HepG2 (cell line): ENCODE measurements at regions not wholly inside any gene's neighbourhood (a gene's known extent, or its start where the extent isn't known, plus 50 kb on each side); places are given as distances from the start of the nearest gene placed in this dataset.

ENCODE experiments used
- ATAC-seq: fragments of 200-7000 bp; cut with Tn5 transposase; 3 replicates; pipeline ENCODE4 v1.9.1; 2020; ENCODE audit warnings: mild to moderate bottlenecking, moderate library complexity
- BruUV-seq: library from RNA; stranded (reverse); fragments of 400-500 nt; replicated peaks from 2 replicates; lab custom pipeline; 2021; lab: Mats Ljungman, UMichigan
- CTCF ChIA-PET: fragments of 300-600 bp; formaldehyde crosslinking; extraction: SDS; loops from one replicate; lab custom pipeline; 2021; ENCODE audit warnings: low total read pairs, inconsistent platforms, low intra/inter-chr PET ratio; lab: Yijun Ruan, JAX
- POLR2A ChIA-PET: fragments of 350-600 bp; sonication (Branson Sonifier 250); formaldehyde crosslinking; loops from one replicate; lab custom pipeline; 2020; ENCODE audit warnings: antibody characterized with exemption, inconsistent platforms; lab: Yijun Ruan, JAX
- DNase-seq: peaks from one replicate; pipeline ENCODE4 v3.0.0-alpha.2; 2015; ENCODE audit warnings: low spot score
- FAIRE-seq: peaks from 3 replicates; lab custom pipeline; 2011; peaks lifted over from hg19 to GRCh38; lab: Jason Lieb, UNC
- H2AFZ ChIP-seq: one replicate; pipeline ENCODE4 v1.6.1; 2011; ENCODE audit warnings: low read length, inconsistent platforms
- H3K27ac ChIP-seq: fragments of 300-600 bp; 3 replicates; pipeline ENCODE4 v1.8.0; 2011; ENCODE audit warnings: mixed run types, mild to moderate bottlenecking, mixed read lengths, low read length, inconsistent platforms; ENCODE audit not compliant: insufficient read depth; ENCODE audit errors: extremely low read length
- H3K27me3 ChIP-seq, 2 experiments: fragments of 200-600 bp in 1 of 2; 2 replicates in 1 of 2; 3 replicates in 1 of 2; pipeline versions ENCODE4 v1.6.0 to v1.8.0; 2011; ENCODE audit warnings: low read length in 2 of 2, mild to moderate bottlenecking in 2 of 2, moderate library complexity in 2 of 2, inconsistent platforms in 1 of 2; ENCODE audit not compliant: insufficient read depth in 2 of 2, control insufficient read depth in 1 of 2
- H3K36me3 ChIP-seq, 2 experiments: fragments of 200-600 bp in 1 of 2; replicated peaks in 1 of 2; 2 replicates in 1 of 2; 3 replicates in 1 of 2; pipeline versions ENCODE4 v1.5.1 to v1.8.0; 2011; ENCODE audit warnings: low read length in 2 of 2, inconsistent platforms in 1 of 2; ENCODE audit not compliant: insufficient read depth in 2 of 2, control insufficient read depth in 1 of 2
- H3K4me1 ChIP-seq: 2 replicates; pipeline ENCODE4 v1.5.1; 2012; ENCODE audit warnings: low read length, inconsistent platforms; ENCODE audit not compliant: insufficient read depth
- H3K4me2 ChIP-seq: 2 replicates; pipeline ENCODE4 v1.6.0; 2011; ENCODE audit warnings: low read depth, low read length, inconsistent platforms
- H3K4me3 ChIP-seq, 3 experiments: fragments of 200-600 bp in 1 of 3; sonication (generic), shearing (Covaris generic) in 1 of 3; replicated peaks in 1 of 3; 2 replicates each; pipeline ENCODE4 v1.5.1; 2011 to 2016; ENCODE audit warnings: low read length in 3 of 3, inconsistent platforms in 2 of 3, low read depth in 2 of 3, mild to moderate bottlenecking in 2 of 3, control low read depth in 1 of 3, mixed read lengths in 1 of 3; ENCODE audit not compliant: insufficient read depth in 1 of 3
- H3K79me2 ChIP-seq: one replicate; pipeline ENCODE4 v1.6.1; 2011; ENCODE audit warnings: low read length, inconsistent platforms; ENCODE audit not compliant: insufficient read depth
- H3K9ac ChIP-seq: 2 replicates; pipeline ENCODE4 v1.6.0; 2011; ENCODE audit warnings: mild to moderate bottlenecking, low read depth, low read length, inconsistent platforms; ENCODE audit not compliant: insufficient read depth
- H3K9me3 ChIP-seq: 2 replicates; pipeline ENCODE4 v1.5.1; 2012; ENCODE audit warnings: mild to moderate bottlenecking, low read length
- H4K20me1 ChIP-seq: 2 replicates; pipeline ENCODE4 v1.6.0; 2011; ENCODE audit warnings: inconsistent platforms, mild to moderate bottlenecking, low read length, moderate library complexity; ENCODE audit not compliant: insufficient read depth
- BRF2 ChIP-seq: sonication (generic); formaldehyde crosslinking; IDR thresholded peaks from 2 replicates; pipeline ENCODE4 v1.8.1; 2022; ENCODE audit warnings: mild to moderate bottlenecking, missing genetic modification reagents
- ETV5 ChIP-seq: IDR thresholded peaks from 2 replicates; pipeline ENCODE4 v1.6.1; 2018; ENCODE audit warnings: missing biosample characterization, missing genetic modification reagents, inconsistent platforms, borderline replicate concordance
- GMEB2 ChIP-seq: IDR thresholded peaks from 2 replicates; pipeline ENCODE4 v1.6.1; 2016; ENCODE audit warnings: missing biosample characterization, missing genetic modification reagents, low read depth
- REPIN1 ChIP-seq: sonication (generic); formaldehyde crosslinking; IDR thresholded peaks from 2 replicates; pipeline ENCODE4 v1.8.0; 2022; ENCODE audit warnings: missing genetic modification reagents, low read depth, mild to moderate bottlenecking, borderline replicate concordance
- TBL1XR1 ChIP-seq: fragments of 150-350 bp; IDR thresholded peaks from 2 replicates; pipeline ENCODE4 v1.6.1; 2014; ENCODE audit warnings: borderline replicate concordance, low read length; ENCODE audit not compliant: partially characterized antibody
- ZHX2 ChIP-seq, 2 experiments: sonication (generic) in 1 of 2; formaldehyde crosslinking in 1 of 2; IDR thresholded peaks; 2 replicates each; pipeline versions ENCODE4 v1.6.1 to v1.9.0; 2014 to 2022; ENCODE audit warnings: antibody characterized with exemption in 1 of 2, borderline replicate concordance in 1 of 2, inconsistent platforms in 1 of 2, low read depth in 1 of 2, missing genetic modification reagents in 1 of 2
- ZNF430 ChIP-seq: sonication (generic); formaldehyde crosslinking; IDR thresholded peaks from 2 replicates; pipeline ENCODE4 v1.9.0; 2021; ENCODE audit warnings: mild to moderate bottlenecking, missing genetic modification reagents
- ZNF468 ChIP-seq: sonication (generic); formaldehyde crosslinking; IDR thresholded peaks from 2 replicates; pipeline ENCODE4 v1.8.0; 2022; ENCODE audit warnings: mild to moderate bottlenecking, moderate library complexity, missing genetic modification reagents
- ZNF546 ChIP-seq: sonication (generic); formaldehyde crosslinking; conservative IDR thresholded peaks from 2 replicates; pipeline ENCODE4 v1.8.1; 2023; ENCODE audit warnings: mild to moderate bottlenecking, missing genetic modification reagents
- ZNF572 ChIP-seq: sonication (generic); formaldehyde crosslinking; IDR thresholded peaks from 2 replicates; pipeline ENCODE4 v1.5.1; 2020; ENCODE audit warnings: mild to moderate bottlenecking, missing genetic modification reagents
- ZSCAN12 ChIP-seq: sonication (generic); formaldehyde crosslinking; IDR thresholded peaks from 2 replicates; pipeline ENCODE4 v1.9.0; 2021; ENCODE audit warnings: mild to moderate bottlenecking, missing genetic modification reagents
- WGBS: methylation state at CpG from one replicate; pipeline ENCODE4 v1.1.6; 2017; ENCODE audit warnings: low lambda C conversion rate; 5-methylcytosine and 5-hydroxymethylcytosine counted together
- in situ Hi-C: cut with HindIII; loops from 2 replicates; pipeline ENCODE4 v1.10.0; 2017; ENCODE audit warnings: low pct_unique_long_range_greater_than_20kb; ENCODE audit not compliant: extremely low pct_ligation_motif_present
- intact Hi-C: fragments of 100-400 bp; cut with micrococcal nuclease; formaldehyde crosslinking; loops from one replicate; pipeline ENCODE4 v1.10.0; 2022; ENCODE audit not compliant: unreplicated experiment

- no peak overlapping the region for H3K27ac ChIP-seq
- DNase-seq = no peak
- H3K27me3 ChIP-seq = no peaks in the 10 kb centered on the region
- no peak for FAIRE-seq
- H3K9me3 ChIP-seq = no peaks in the 10 kb centered on the region
- ATAC-seq = no peak
- TF ChIP-seq ZNF546 = no peak
- TF ChIP-seq REPIN1 = no peak
- no peak for TF ChIP-seq ETV5 (CRISPR knock-in tag)
- no peak for TF ChIP-seq ZSCAN12 (CRISPR knock-in tag)
- no peak for TF ChIP-seq TBL1XR1
- TF ChIP-seq ZNF430 = no peak
- no peak for TF ChIP-seq BRF2
- no peaks in the 10 kb centered on the region for H4K20me1 ChIP-seq
- in situ Hi-C loops = no loop called here
- no peak overlapping the region for H3K9ac ChIP-seq
- no TSS peak for BruUV-seq
- CTCF ChIA-PET = no interaction called here
- H2AFZ ChIP-seq = no peak overlapping the region
- POLR2A ChIA-PET = no interaction called here
- intact Hi-C loops = no loop called here
- H3K4me2 ChIP-seq = no peak overlapping the region
- no peaks in the 10 kb centered on the region for H3K36me3 ChIP-seq
- no peaks in the 10 kb centered on the region for H3K79me2 ChIP-seq
- WGBS = 0% methylated on average over 2 of the region's 2 CpGs
- no peaks in the 10 kb centered on the region for H3K4me1 ChIP-seq
- H3K4me3 ChIP-seq = no peak overlapping the region
These were observed 384.7 kb downstream of the MFSD1 start for GRCh38 chr3:159186581-159186980.

- POLR2A ChIA-PET = no interaction called here
- Histone ChIP-seq H3K27me3 (no peaks in the 10 kb centered on the region), H3K79me2 (no peaks in the 10 kb centered on the region), H3K36me3 (no peaks in the 10 kb centered on the region), H3K9ac (no peak overlapping the region), H3K4me2 (no peak overlapping the region), H3K4me1 (no peaks in the 10 kb centered on the region), H3K27ac (no peak overlapping the region), H3K4me3 (no peak overlapping the region), H4K20me1 (no peaks in the 10 kb centered on the region), H3K9me3 (no peaks in the 10 kb centered on the region), H2AFZ (no peak overlapping the region)
- WGBS = 54% methylated on average over 10 of the region's 10 CpGs
- FAIRE-seq (no peak), ATAC-seq (no peak), DNase-seq (no peak)
- in situ Hi-C loops = no loop called here
- CTCF ChIA-PET = no interaction called here
- intact Hi-C loops = no loop called here
- no TSS peak for BruUV-seq
- TF ChIP-seq ZNF572 (CRISPR knock-in tag) = no peak
- TF ChIP-seq ZNF468 (CRISPR knock-in tag) = no peak
- TF ChIP-seq GMEB2 = no peak
- TF ChIP-seq ZHX2 (IDR thresholded peaks at IDR 0.05; ENCODE audit: low read depth) = no peak
- no peak for TF ChIP-seq ZHX2 (CRISPR knock-in tag; IDR thresholded peaks at IDR 0.05; ENCODE audit: borderline replicate concordance)
These were observed 385.4 kb downstream of the MFSD1 start for GRCh38 chr3:159187232-159187631.
